K562 (cell line): ENCODE measurements at regions not wholly inside any gene's neighbourhood (a gene's known extent, or its start where the extent isn't known, plus 50 kb on each side); places are given as distances from the start of the nearest gene placed in this dataset.

Experiments
- ATAC-seq: fragments of 200-7000 bp; cut with Tn5 transposase; 3 replicates; pipeline ENCODE4 v1.9.1; 2020; ENCODE audit warnings: moderate library complexity
- BruUV-seq: library from RNA; stranded (reverse); fragments of 400-500 nt; replicated peaks from 2 replicates; lab custom pipeline; 2021; lab: Mats Ljungman, UMichigan
- CTCF ChIA-PET: fragments of 300-600 bp; formaldehyde crosslinking; extraction: SDS; loops from one replicate; lab custom pipeline; 2021; ENCODE audit warnings: low intra/inter-chr PET ratio; lab: Yijun Ruan, JAX
- POLR2A ChIA-PET: fragments of 300-600, 350-650 bp; sonication (Branson Sonifier 250); formaldehyde crosslinking; extraction: SDS; loops from one replicate; lab custom pipeline; 2021; ENCODE audit warnings: antibody characterized with exemption, inconsistent platforms; lab: Yijun Ruan, JAX
- DNase-seq, 4 experiments: peaks; one replicate each; pipeline versions ENCODE4 v3.0.0 to v3.0.0-alpha.2; 2011 to 2018; ENCODE audit warnings: low spot score in 3 of 4, mixed read lengths in 3 of 4; ENCODE audit errors: extremely low read depth in 1 of 4
- FAIRE-seq: peaks from 2 replicates; lab custom pipeline; 2011; peaks lifted over from hg19 to GRCh38; lab: Jason Lieb, UNC
- H2AFZ ChIP-seq: 2 replicates; pipeline ENCODE4 v1.6.0; 2011; ENCODE audit warnings: low read depth, low read length, control low read depth, inconsistent platforms
- H3K27ac ChIP-seq: fragments of 200-600 bp; 3 replicates; pipeline ENCODE4 v1.8.0; 2011; ENCODE audit warnings: low read depth, mild to moderate bottlenecking, control low read depth, inconsistent platforms, low read length, moderate library complexity, mixed read lengths; ENCODE audit errors: extremely low read depth
- H3K27me3 ChIP-seq, 2 experiments: fragments of 300-600 bp in 1 of 2; 2 replicates in 1 of 2; 3 replicates in 1 of 2; pipeline versions ENCODE4 v1.6.0 to v1.8.0; 2011; ENCODE audit warnings: inconsistent platforms in 2 of 2, low read length in 2 of 2, mild to moderate bottlenecking in 1 of 2, mixed read lengths in 1 of 2, moderate library complexity in 1 of 2; ENCODE audit not compliant: control insufficient read depth in 2 of 2, insufficient read depth in 2 of 2
- H3K36me3 ChIP-seq: fragments of 300-600 bp; 3 replicates; pipeline ENCODE4 v1.8.0; 2011; ENCODE audit warnings: mild to moderate bottlenecking, low read length, inconsistent platforms; ENCODE audit not compliant: control insufficient read depth, insufficient read depth
- H3K4me1 ChIP-seq, 2 experiments: fragments of 200-600 bp in 1 of 2; replicated peaks in 1 of 2; 2 replicates in 1 of 2; 3 replicates in 1 of 2; pipeline versions ENCODE4 v1.5.1 to v1.8.0; 2011; ENCODE audit warnings: inconsistent platforms in 2 of 2, low read length in 2 of 2, mild to moderate bottlenecking in 1 of 2, mixed read lengths in 1 of 2, moderate library complexity in 1 of 2; ENCODE audit not compliant: control insufficient read depth in 2 of 2, insufficient read depth in 2 of 2
- H3K4me2 ChIP-seq: 2 replicates; pipeline ENCODE4 v1.6.1; 2011; ENCODE audit warnings: low read length, control low read depth, inconsistent platforms, mixed read lengths; ENCODE audit not compliant: insufficient read depth
- H3K4me3 ChIP-seq: fragments of 200-600 bp; sonication (generic), shearing (Covaris generic); 2 replicates; pipeline ENCODE4 v1.5.1; 2016; ENCODE audit warnings: control low read depth, inconsistent platforms
- H3K79me2 ChIP-seq: fragments of 200-600 bp; 3 replicates; pipeline ENCODE4 v1.8.0; 2011; ENCODE audit warnings: low read length, inconsistent platforms; ENCODE audit not compliant: control insufficient read depth, insufficient read depth
- H3K9ac ChIP-seq, 2 experiments: 2 replicates each; pipeline versions ENCODE4 v1.6.0 to v1.6.1; 2011; ENCODE audit warnings: low read depth in 2 of 2, low read length in 2 of 2, control low read depth in 1 of 2, inconsistent platforms in 1 of 2, mild to moderate bottlenecking in 1 of 2, mixed read lengths in 1 of 2; ENCODE audit not compliant: insufficient read depth in 1 of 2
- H3K9me1 ChIP-seq: one replicate; pipeline ENCODE4 v1.6.0; 2011; ENCODE audit warnings: inconsistent platforms, mild to moderate bottlenecking, low read length, moderate library complexity; ENCODE audit not compliant: control insufficient read depth, insufficient read depth
- H3K9me3 ChIP-seq: replicated peaks from 2 replicates; pipeline ENCODE4 v1.5.1; 2011; ENCODE audit warnings: low read depth, low read length, inconsistent platforms; ENCODE audit not compliant: control insufficient read depth, insufficient read depth
- H4K20me1 ChIP-seq: replicated peaks from 2 replicates; pipeline ENCODE4 v1.6.1; 2011; ENCODE audit warnings: low read length, inconsistent platforms, mixed read lengths; ENCODE audit not compliant: control insufficient read depth, insufficient read depth
- BRF1 ChIP-seq: IDR thresholded peaks from 3 replicates; pipeline ENCODE4 v1.6.1; 2011; ENCODE audit warnings: borderline replicate concordance, mild to moderate bottlenecking; ENCODE audit not compliant: insufficient read length; ENCODE audit errors: extremely low read depth
- HNRNPL ChIP-seq: fragments of 200-400 bp; formaldehyde crosslinking; IDR thresholded peaks from 2 replicates; pipeline ENCODE4 v1.6.1; 2017; ENCODE audit warnings: low read depth, mild to moderate bottlenecking, low read length
- LARP7 ChIP-seq: fragments of 450-650 bp; IDR thresholded peaks from 2 replicates; pipeline ENCODE4 v1.6.1; 2016
- RBM34 ChIP-seq: fragments of 200-400 bp; formaldehyde crosslinking; IDR thresholded peaks from 2 replicates; pipeline ENCODE4 v1.6.1; 2018; ENCODE audit warnings: low read length, borderline replicate concordance; ENCODE audit not compliant: insufficient read depth
- SIX5 ChIP-seq, 2 experiments: IDR thresholded peaks; 2 replicates each; pipeline ENCODE4 v1.6.1; 2011; ENCODE audit warnings: low read length in 2 of 2, borderline replicate concordance in 1 of 2, low read depth in 1 of 2, mild to moderate bottlenecking in 1 of 2, moderate library complexity in 1 of 2; ENCODE audit not compliant: insufficient read depth in 1 of 2
- SP1 ChIP-seq: sonication (generic); formaldehyde crosslinking; IDR thresholded peaks from 2 replicates; pipeline ENCODE4 v1.8.1; 2022; ENCODE audit warnings: mild to moderate bottlenecking, missing genetic modification reagents
- TBL1XR1 ChIP-seq, 2 experiments: IDR thresholded peaks; 2 replicates each; pipeline ENCODE4 v1.6.1; 2012; ENCODE audit warnings: improper control_type of control experiment in 2 of 2, low read length in 2 of 2, mild to moderate bottlenecking in 1 of 2
- XRCC4 ChIP-seq: IDR thresholded peaks from one replicate; pipeline ENCODE4 v1.6.1; 2011; ENCODE audit not compliant: insufficient read depth, insufficient read length; ENCODE audit errors: extremely low read depth
- YBX1 ChIP-seq: fragments of 450-650 bp; IDR thresholded peaks from 2 replicates; pipeline ENCODE4 v1.7.1; 2016; ENCODE audit warnings: mild to moderate bottlenecking
- WGBS: fragments of 100-300 bp; shearing (Covaris generic); methylation state at CpG from one replicate; pipeline ENCODE4 v1.1.6; 2016; ENCODE audit warnings: low coverage, mixed read lengths; ENCODE audit not compliant: insufficient coverage; ENCODE audit errors: missing lambda C conversion rate; 5-methylcytosine and 5-hydroxymethylcytosine counted together
- in situ Hi-C: fragments of 300-500 bp; cut with MboI; formaldehyde crosslinking; loops from 4 replicates; pipeline ENCODE4 v1.15.0; 2018; ENCODE audit warnings: inconsistent platforms, mixed read lengths
- intact Hi-C: fragments of 100-400 bp; cut with micrococcal nuclease; formaldehyde crosslinking; loops from 2 replicates; pipeline ENCODE4 v1.14.2; 2022

DNA sequence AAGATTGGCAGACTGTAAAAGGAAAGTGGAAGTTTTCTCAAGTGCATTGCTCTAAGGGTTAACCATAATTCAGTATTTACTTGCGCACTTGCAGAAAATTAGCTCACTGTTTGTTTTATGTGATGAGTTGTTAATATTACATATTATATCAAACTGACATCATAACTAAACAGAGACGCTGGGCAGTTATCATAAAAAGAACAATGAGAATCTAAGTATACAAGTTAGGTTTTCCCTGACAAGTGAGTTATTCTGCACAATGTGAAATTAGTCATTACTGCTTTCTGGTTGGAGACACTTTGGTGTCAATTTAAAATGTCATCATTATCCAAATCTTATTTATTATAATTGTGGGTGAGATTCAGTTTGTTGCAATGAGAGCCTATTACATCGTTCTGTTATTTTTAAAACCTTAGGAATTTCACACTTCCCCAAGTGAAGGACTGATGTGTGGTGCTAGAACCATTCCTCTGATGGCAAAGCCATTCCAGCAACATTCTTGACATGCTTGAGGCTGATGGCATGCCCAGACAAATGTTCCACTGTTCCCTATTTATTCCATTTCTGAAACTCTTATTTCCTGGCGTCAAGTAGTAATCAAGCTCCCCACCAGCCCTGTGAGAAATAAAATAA is 90.1 kb upstream of the FLRT2 start:
- FAIRE-seq: no peak
- POLR2A ChIA-PET: no interaction called here

DNA sequence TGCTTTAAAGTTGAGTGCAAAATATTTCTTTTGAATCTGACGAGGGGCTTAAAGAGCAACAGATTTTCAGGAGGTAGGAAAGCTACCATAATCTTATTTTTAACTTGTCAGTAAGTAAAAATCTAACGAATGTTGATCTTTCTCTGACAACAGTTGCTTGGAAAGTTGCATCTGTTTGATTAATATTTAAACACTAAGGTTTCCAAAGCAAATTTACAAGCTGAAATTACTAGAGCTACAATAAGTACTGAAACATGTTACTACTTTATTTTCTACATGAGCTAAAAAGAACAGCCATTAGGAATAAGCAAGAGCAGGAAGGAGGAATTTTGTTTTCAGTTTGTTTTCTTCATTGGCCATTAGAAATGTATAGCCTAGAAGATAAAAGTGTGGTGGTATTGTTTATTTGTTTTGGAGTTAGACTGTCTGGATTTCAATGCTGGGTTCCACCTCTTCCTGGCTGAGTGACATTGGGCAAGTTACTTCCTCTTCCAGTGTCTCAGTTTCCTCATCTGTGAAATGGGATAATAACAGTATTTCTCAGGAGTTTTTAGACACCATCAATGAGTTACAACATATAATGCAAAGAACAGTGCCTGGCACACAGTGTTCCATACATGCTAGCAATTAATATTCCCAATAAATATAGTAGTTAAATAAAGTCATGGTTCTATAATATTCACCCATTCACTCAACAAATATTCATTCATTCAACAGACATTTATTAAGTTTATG is 87.9 kb upstream of the FLRT2 start:
- no peak for DNase-seq

More for the DNA sequence above, 90.1 kb upstream of the FLRT2 start:
- no TSS peak for BruUV-seq
- intact Hi-C loops (no loop called here), in situ Hi-C loops (no loop called here)
- ATAC-seq (no peak), DNase-seq (no peak)
- 2% methylated on average over 4 of the region's 4 CpGs for WGBS
- no peaks in the 10 kb centered on the region for H3K4me1 ChIP-seq
- H3K4me2 ChIP-seq: no peak overlapping the region
- no peak overlapping the region for H3K4me3 ChIP-seq
- no peak overlapping the region for H2AFZ ChIP-seq
- no peak overlapping the region for H3K9ac ChIP-seq
- no peaks in the 10 kb centered on the region for H3K9me1 ChIP-seq
- no peaks in the 10 kb centered on the region for H4K20me1 ChIP-seq
- H3K79me2 ChIP-seq: no peaks in the 10 kb centered on the region
- CTCF ChIA-PET: no interaction called here
- TF ChIP-seq LARP7 (no peak), SIX5 (IDR thresholded peaks at IDR 0.05; ENCODE audit: borderline replicate concordance in 1 of 2, insufficient read depth in 1 of 2, low read depth in 1 of 2, low read length in 2 of 2) (no peak), XRCC4 (no peak)
- no peak overlapping the region for H3K27ac ChIP-seq
- no peaks in the 10 kb centered on the region for H3K9me3 ChIP-seq
- H3K27me3 ChIP-seq: no peaks in the 10 kb centered on the region
- no peaks in the 10 kb centered on the region for H3K36me3 ChIP-seq

More for the DNA sequence above, 87.9 kb upstream of the FLRT2 start:
- H3K36me3 ChIP-seq: no peaks in the 10 kb centered on the region
- H2AFZ ChIP-seq: no peak overlapping the region
- CTCF ChIA-PET: no interaction called here
- no peak overlapping the region for H3K27ac ChIP-seq
- no peaks in the 10 kb centered on the region for H3K9me1 ChIP-seq
- intact Hi-C loops (no loop called here), in situ Hi-C loops (no loop called here)
- FAIRE-seq: no peak
- no peak overlapping the region for H3K4me2 ChIP-seq
- no peak overlapping the region for H3K4me3 ChIP-seq
- H4K20me1 ChIP-seq: no peaks in the 10 kb centered on the region
- no peak overlapping the region for H3K9ac ChIP-seq
- H3K79me2 ChIP-seq: no peaks in the 10 kb centered on the region
- ATAC-seq: no peak
- TF ChIP-seq RBM34 (no peak), TBL1XR1 (IDR thresholded peaks at IDR 0.05; ENCODE audit: low read length in 2 of 2) (no peak), HNRNPL (no peak), SP1 (no peak), YBX1 (no peak), BRF1 (no peak)
- H3K4me1 ChIP-seq: no peaks in the 10 kb centered on the region
- H3K9me3 ChIP-seq: no peaks in the 10 kb centered on the region
- WGBS: 0% methylated on average over 2 of the region's 2 CpGs
- POLR2A ChIA-PET: no interaction called here
- no TSS peak for BruUV-seq
- H3K27me3 ChIP-seq: no peaks in the 10 kb centered on the region
